ENCODE measurements at regions not wholly inside any gene's neighbourhood (a gene's known extent, or its start where the extent isn't known, plus 50 kb on each side); places are given as distances from the start of the nearest gene placed in this dataset.

DNA sequence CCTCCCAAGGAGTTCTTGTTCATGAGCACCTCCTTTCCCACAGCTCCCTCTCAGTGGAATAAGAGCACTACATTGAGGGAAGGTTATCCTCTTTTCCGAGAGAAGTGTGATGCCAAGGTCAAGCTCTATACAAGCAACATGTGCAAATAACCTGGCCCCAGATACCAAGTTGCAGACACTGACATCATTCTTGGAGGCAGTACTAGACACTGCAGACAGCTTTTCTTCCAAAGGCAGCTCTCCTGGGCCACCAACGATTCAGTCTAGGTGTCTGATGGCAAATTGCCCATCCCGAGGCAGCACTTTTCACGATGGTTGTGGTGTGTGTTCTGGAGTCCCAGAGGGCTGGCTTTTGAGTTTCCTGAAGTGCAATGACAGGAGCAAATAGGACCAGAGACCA lies 384.9 kb downstream of the TLL1 start:
- Histone ChIP-seq H3K27ac (replicated peaks in 1 of 4) (no peak overlapping the region), H3K4me3 (no peak overlapping the region), H3K27me3 (no peaks in the 10 kb centered on the region), H3K9me3 (no peaks in the 10 kb centered on the region), H3K36me3 (no peaks in the 10 kb centered on the region), H3K4me1 (no peaks in the 10 kb centered on the region)
- intact Hi-C loops (cut with DNase I), result no loop called here
- TF ChIP-seq EP300 (IDR thresholded peaks at IDR 0.05), result no peak
- TF ChIP-seq CTCF (IDR thresholded peaks at IDR 0.05), result no peak
- TF ChIP-seq POLR2AphosphoS5 (IDR thresholded peaks at IDR 0.05), result no peak
- TF ChIP-seq POLR2A (IDR thresholded peaks at IDR 0.05; ENCODE audit: low read depth), result no peak
- WGBS, result 47% methylated on average over 4 of the region's 4 CpGs
- no peak for DNase-seq (ENCODE audit: extremely low spot score)

GRCh38 chr4:166259081-166259480 lies 386.0 kb downstream of the TLL1 start:
- TF ChIP-seq POLR2AphosphoS5 (IDR thresholded peaks at IDR 0.05), result no peak
- no peak for TF ChIP-seq POLR2A (IDR thresholded peaks at IDR 0.05; ENCODE audit: low read depth)
- TF ChIP-seq CTCF (IDR thresholded peaks at IDR 0.05), result no peak
- Histone ChIP-seq H3K4me1 (no peaks in the 10 kb centered on the region), H3K27me3 (no peaks in the 10 kb centered on the region), H3K9me3 (no peaks in the 10 kb centered on the region), H3K27ac (replicated peaks in 1 of 4) (no peak overlapping the region), H3K36me3 (no peaks in the 10 kb centered on the region), H3K4me3 (no peak overlapping the region)
- DNase-seq (ENCODE audit: extremely low spot score), result no peak
- intact Hi-C loops (cut with DNase I), result no loop called here
- WGBS, result 57% methylated on average over 4 of the region's 4 CpGs

DNA sequence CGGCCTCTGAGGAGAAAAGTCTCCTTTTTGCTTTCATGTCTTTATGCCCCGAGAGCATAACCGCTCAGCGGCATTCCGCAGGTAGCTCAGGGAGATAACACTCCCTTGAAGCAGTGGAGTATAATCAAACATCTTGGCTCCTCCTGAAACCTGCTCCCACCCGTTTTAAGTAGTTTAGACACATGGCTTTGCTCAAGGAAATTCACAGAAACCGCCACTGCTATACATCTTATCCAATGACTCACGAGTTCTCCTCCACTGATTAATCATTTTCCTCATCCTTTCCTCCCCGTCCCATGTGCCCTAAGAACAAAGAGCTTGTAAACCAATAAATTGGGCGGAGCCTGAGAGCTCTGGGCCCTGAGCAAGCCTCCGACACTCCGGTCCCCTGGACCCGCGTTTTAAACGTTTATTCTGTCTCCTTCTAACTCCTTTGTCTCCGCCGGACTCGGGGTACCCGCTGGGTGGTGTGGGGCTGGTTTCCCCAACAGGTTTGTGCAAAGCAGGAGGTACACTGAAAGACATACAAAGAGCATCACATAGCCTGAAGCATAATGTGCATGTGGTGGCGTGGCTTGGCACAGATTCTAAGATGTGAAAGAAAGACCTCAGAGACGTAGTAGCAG lies 401.2 kb downstream of the TLL1 start:
- H3K27ac ChIP-seq (replicated peaks in 1 of 4), result no peak overlapping the region
- TF ChIP-seq POLR2AphosphoS5 (IDR thresholded peaks at IDR 0.05) (no peak), CTCF (IDR thresholded peaks at IDR 0.05) (no peak), POLR2A (IDR thresholded peaks at IDR 0.05; ENCODE audit: low read depth) (no peak), EP300 (IDR thresholded peaks at IDR 0.05) (no peak)
- no peak overlapping the region for H3K4me3 ChIP-seq
- no peaks in the 10 kb centered on the region for H3K36me3 ChIP-seq
- no peaks in the 10 kb centered on the region for H3K4me1 ChIP-seq
- DNase-seq (ENCODE audit: extremely low spot score), result no peak
- intact Hi-C loops (cut with DNase I), result no loop called here
- H3K9me3 ChIP-seq, result no peaks in the 10 kb centered on the region
- WGBS, result 83% methylated on average over 21 of the region's 21 CpGs
- no peaks in the 10 kb centered on the region for H3K27me3 ChIP-seq

DNA sequence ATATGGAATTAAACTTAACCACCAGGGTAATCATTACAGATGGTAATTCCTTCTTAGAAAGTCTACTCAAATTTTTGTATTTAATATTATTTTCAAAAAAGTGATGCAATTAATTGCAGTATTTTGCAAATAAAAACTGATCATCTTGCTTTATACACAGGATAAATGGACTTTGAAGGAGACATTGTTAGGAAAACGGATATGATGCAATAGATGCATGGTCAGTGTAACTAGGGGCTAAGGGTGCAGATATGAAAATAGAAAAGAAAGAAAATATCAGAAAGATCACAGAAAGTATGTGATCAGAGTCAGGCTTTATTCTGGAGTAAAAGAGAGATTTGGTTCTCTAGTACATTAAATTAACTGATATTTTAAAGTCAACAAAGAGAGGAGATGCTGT lies 401.7 kb downstream of the TLL1 start:
- Histone ChIP-seq H3K36me3 (no peaks in the 10 kb centered on the region), H3K27ac (replicated peaks in 1 of 4) (no peak overlapping the region), H3K9me3 (no peaks in the 10 kb centered on the region), H3K27me3 (no peaks in the 10 kb centered on the region), H3K4me1 (no peaks in the 10 kb centered on the region), H3K4me3 (no peak overlapping the region)
- no peak for TF ChIP-seq POLR2A (IDR thresholded peaks at IDR 0.05; ENCODE audit: low read depth)
- TF ChIP-seq EP300 (IDR thresholded peaks at IDR 0.05), result no peak
- no peak for TF ChIP-seq POLR2AphosphoS5 (IDR thresholded peaks at IDR 0.05)
- TF ChIP-seq CTCF (IDR thresholded peaks at IDR 0.05), result no peak
- intact Hi-C loops (cut with DNase I), result no loop called here
- 78% methylated on average over 1 of the region's 1 CpG for WGBS
- no peak for DNase-seq (ENCODE audit: extremely low spot score)

GRCh38 chr4:166277401-166277800 lies 404.4 kb downstream of the TLL1 start:
- WGBS, result 54% methylated on average over 1 of the region's 1 CpG
- Histone ChIP-seq H3K27me3 (no peaks in the 10 kb centered on the region), H3K36me3 (no peaks in the 10 kb centered on the region), H3K27ac (replicated peaks in 1 of 4) (no peak overlapping the region), H3K4me3 (no peak overlapping the region), H3K4me1 (no peaks in the 10 kb centered on the region), H3K9me3 (no peaks in the 10 kb centered on the region)
- TF ChIP-seq EP300 (IDR thresholded peaks at IDR 0.05) (no peak), CTCF (IDR thresholded peaks at IDR 0.05) (no peak), POLR2AphosphoS5 (IDR thresholded peaks at IDR 0.05) (no peak), POLR2A (IDR thresholded peaks at IDR 0.05; ENCODE audit: low read depth) (no peak)
- intact Hi-C loops (cut with DNase I), result no loop called here
- no peak for DNase-seq (ENCODE audit: extremely low spot score)

Data from esophagus muscularis mucosa (tissue), 4 donors.